GM18907 (cell line): ENCODE measurements at regions not wholly inside any gene's neighbourhood (a gene's known extent, or its start where the extent isn't known, plus 50 kb on each side); places are given as distances from the start of the nearest gene placed in this dataset.

Experiments
- ATAC-seq: cut with Tn5 transposase; IDR thresholded peaks from one replicate; pipeline ENCODE4 v1.9.1; 2021; ENCODE audit warnings: mild to moderate bottlenecking, moderate library complexity; ENCODE audit not compliant: unreplicated experiment

- no peak for ATAC-seq
Measured at GRCh38 chr6:41428996-41429421, 93.6 kb downstream of the NCR2 start.

GRCh38 chr6:41429506-41430504 lies 94.4 kb downstream of the NCR2 start:
- no peak for ATAC-seq

DNA sequence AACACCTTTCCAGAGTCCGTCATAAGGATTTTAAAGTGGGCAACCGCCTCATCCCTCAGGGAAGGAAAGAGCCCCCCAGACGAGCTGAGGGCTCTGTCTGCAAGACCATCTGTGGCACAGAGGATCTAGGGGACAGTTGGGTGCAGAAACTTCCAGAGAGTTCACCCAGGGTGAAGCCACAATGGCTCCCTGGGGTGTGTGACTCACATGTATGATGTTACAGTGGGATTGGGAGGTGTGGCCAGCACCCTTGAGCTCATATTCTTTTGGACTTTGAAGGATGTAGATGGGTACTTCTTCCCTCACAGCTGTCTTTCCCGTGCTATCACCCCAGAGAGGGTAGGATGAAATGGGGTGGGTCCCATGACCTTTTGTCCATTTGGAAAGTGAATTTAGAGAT lies 95.5 kb downstream of the NCR2 start:
- ATAC-seq, result no peak

- no peak for ATAC-seq
Measured at GRCh38 chr6:41432280-41432679, 96.9 kb downstream of the NCR2 start.

DNA sequence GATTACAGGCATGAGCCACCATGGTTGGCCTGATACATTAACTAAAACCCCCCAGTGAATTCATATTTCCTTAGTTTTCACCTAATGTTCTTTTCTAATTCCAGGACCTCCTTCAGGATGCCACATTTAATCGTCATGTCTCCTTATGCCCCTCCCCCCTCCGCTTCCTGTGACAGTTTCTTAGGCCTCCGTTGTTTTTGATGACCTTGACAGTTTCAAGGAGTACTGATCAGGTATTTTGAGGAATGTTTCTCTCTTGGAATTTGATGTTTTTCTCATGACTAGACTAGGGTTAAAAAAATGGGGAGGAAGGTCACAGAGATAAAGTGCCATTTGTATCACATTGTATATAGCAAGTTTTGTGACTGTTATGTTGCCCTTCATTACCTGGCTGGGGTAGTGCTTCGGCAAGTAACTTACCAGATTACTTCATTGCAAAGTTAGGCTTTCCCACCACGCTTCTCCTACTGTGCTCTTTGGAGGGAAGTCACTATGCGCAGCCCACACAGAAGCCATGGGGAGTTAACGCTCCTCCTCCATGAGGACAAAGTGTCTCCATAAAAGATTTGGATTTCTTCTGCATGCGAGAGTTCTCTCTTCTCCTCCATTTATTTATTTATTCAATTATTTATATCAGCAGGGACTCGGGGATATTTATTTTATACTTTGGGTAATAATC lies 99.5 kb downstream of the NCR2 start:
- ATAC-seq, result no peak

DNA sequence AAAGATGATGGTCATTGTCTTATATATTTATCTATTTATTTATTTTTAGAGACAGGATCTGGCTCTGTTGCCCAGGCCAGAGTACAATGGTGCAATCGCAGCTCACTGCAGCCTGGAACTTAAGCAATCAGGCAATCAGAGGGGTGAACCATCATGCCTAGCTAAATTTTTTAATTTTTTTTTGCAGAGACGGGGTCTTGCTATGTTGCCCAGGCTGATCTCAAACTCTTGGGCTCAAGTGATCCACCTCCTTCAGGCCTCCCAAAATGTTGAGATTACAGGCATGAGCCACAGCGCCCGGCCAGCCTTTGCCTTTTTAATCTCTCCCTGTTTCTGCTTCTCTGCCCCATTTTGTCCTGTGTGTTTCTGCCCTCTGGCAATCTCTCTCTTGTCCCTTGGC lies 102.2 kb downstream of the NCR2 start:
- ATAC-seq, result no peak

GRCh38 chr6:41438746-41439145 lies 103.3 kb downstream of the NCR2 start:
- no peak for ATAC-seq

DNA sequence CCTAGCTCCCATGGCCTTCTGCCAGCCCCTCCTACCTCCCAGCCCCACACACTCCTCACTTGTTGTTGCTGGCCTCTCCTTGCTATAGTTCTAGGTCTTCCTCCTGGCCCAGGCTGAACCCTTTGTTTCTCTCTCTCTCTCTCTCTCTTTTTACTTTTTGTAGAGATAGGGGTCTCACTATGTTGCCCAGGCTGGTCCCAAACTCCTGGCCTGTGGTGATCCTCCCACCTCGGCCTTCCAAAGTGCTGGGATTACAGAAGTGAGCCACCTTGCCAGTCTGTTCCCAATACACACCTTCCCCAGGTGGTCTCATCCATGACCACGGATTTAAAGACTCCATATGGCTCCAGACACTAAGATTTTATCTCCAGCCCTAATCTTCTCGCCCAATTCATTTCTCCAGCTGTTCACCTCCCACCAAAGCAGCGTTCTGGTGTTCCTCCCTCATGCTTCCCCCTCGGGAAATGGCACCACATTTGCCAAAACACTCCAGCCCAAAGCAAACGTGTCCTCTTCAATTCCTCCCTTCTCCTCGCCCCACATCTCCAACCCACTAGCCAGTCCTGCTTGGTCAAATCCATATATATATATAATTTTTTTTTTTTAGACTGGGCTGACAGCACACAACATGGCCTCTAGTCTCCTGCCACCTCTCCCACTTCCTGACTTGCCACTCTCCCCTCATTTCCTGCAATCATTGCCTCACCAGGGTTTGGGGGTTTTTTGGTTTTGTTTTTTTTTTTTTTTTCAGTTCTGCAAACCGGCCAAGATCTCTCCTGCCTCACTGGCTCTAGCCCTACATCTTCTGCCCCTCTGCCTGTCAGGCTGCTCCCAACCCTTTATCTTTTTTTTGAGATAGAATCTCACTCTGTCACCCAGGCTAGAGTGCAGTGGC lies 104.4 kb downstream of the NCR2 start:
- peak; percentile 75 for ATAC-seq

DNA sequence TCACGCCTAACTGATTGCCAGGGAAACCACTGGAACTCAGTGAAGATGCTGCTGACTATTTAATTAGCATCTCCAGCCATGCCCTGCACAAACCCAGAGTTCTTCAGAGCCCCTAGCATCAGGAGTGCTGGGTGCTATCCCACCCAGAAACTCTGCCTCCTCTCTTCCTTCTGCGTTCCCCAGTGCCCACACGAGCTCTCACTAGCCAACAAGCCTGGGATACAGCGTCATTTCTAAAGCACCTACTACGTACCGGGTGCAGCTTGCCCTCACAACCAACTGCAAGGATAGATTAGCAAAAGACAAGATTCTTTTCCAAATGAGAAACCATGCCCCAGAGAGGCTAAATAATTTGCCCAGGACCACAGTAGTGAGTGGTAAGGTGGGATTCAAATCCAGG lies 105.2 kb upstream of the FOXP4 start:
- no peak for ATAC-seq

GRCh38 chr6:41441598-41442351 lies 104.4 kb upstream of the FOXP4 start:
- no peak for ATAC-seq

GRCh38 chr6:41442352-41442672 lies 103.9 kb upstream of the FOXP4 start:
- ATAC-seq, result no peak

DNA sequence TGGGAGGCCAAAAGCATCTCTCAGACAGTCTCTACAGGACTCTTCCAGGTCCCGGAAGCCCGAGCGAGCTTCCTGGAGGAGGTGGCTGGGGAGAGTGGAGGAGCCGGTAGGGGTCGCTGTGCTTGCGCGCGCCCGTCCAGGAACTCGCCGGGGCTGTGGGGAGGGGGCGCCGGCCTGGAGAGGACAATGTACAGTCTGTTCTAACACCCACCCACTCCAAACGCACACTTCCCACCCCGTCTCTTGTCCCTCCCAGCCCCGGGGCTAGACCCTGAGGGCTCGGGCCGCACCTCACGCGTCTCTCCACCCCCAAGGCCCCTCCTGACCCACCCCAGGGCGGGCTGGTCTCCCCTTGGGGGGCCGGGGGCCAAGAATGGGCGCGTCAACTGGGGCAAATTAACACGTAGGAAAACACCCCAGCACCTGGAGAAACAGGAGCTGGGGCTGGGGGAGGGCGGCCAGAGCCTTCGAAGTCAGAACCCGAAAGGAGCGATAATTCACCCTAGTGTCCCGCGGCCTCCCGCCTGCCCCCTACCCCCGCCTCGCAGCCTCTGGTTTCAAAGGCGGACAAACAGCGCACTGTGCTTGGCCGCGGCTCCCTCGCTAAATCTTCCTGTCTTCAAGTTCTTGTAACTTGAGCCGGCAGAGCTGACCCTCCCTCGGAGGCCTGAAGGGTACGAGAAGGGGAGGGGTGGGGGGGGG lies 103.2 kb upstream of the FOXP4 start:
- no peak for ATAC-seq

DNA sequence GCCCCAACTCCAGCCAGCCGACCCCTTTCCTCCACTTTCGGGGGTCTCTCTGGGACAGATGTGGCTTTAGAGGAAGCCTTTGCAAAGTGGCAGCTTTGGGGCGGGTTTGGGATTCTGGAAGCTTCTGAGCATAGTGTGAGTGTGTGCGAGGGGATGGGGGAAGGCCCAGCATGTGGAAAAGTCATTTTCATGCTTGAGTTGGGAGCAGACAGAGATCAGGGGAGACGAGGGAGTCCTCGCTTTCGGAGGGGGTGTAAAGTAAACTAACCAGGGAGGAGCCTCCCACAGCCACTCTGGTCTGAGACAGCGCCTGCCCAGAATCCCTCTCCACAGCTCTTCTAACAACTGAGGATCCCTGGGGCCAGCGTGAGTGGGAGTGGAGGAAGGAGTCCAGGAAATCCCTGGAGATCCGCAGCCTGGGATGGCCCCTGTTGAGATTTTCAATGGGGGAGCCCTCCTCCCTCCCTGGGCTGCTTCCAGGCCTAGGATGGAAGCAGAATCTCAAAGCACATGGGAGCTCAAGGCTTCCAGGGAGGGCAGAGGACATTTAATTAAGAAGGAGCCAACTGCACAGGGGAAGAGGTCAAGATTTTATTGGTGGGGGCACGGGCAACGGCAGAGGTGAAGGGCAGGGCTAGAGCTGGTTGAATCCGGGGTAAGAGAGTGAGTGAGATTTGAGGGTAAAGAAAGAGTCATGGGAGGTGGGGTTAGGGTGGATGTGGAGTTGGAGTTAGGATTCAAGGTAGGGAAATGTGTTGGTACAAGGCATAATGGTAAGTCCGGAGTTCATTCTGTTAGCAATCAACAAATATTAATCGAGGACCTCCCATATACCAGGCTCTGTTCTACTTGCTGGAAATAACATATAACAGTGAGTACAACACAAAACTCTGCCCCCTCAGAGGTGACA lies 102.3 kb upstream of the FOXP4 start:
- no peak for ATAC-seq

DNA sequence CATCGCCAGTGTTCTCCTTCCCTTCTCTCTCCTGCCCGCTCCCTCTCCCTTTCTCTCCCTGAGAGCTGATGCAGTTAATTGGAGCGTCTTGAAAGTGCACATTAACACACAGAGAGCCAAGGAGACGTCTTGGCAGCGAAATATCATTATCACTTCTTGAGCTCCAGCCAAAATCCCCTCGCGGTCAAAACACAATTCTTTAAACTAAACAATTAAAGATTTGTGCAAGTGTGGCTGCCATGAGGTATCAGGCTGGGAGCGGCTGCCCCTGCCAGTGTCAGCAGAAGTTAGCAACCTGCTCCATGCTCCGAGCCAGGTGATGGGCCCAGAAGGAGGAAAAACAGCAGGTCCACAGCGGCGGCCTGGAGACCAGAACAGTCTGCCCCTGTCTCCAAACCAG lies 100.9 kb upstream of the FOXP4 start:
- no peak for ATAC-seq

GRCh38 chr6:41446132-41446531 lies 100.0 kb upstream of the FOXP4 start:
- no peak for ATAC-seq

GRCh38 chr6:41446907-41447545 lies 99.2 kb upstream of the FOXP4 start:
- ATAC-seq, result no peak

GRCh38 chr6:41448256-41448655 lies 97.9 kb upstream of the FOXP4 start:
- no peak for ATAC-seq
